ENCODE measurements at regions not wholly inside any gene's neighbourhood (a gene's known extent, or its start where the extent isn't known, plus 50 kb on each side); places are given as distances from the start of the nearest gene placed in this dataset.

GRCh38 chr7:81073931-81074251, 155.0 kb upstream of the SEMA3C start:
- TF ChIP-seq, protein P1, sequence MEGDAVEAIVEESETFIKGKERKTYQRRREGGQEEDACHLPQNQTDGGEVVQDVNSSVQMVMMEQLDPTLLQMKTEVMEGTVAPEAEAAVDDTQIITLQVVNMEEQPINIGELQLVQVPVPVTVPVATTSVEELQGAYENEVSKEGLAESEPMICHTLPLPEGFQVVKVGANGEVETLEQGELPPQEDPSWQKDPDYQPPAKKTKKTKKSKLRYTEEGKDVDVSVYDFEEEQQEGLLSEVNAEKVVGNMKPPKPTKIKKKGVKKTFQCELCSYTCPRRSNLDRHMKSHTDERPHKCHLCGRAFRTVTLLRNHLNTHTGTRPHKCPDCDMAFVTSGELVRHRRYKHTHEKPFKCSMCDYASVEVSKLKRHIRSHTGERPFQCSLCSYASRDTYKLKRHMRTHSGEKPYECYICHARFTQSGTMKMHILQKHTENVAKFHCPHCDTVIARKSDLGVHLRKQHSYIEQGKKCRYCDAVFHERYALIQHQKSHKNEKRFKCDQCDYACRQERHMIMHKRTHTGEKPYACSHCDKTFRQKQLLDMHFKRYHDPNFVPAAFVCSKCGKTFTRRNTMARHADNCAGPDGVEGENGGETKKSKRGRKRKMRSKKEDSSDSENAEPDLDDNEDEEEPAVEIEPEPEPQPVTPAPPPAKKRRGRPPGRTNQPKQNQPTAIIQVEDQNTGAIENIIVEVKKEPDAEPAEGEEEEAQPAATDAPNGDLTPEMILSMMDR (IDR thresholded peaks at IDR 0.05; ENCODE audit: insufficient read depth, low read depth, low read length) = no peak
- no peak for TF ChIP-seq EZH2 (IDR thresholded peaks at IDR 0.05; ENCODE audit: insufficient read depth, low read length)

All from astrocyte (in vitro differentiated cells and primary cell).